Naive thymus-derived CD8-positive, alpha-beta T cell (primary cell): ENCODE measurements at regions not wholly inside any gene's neighbourhood (a gene's known extent, or its start where the extent isn't known, plus 50 kb on each side); places are given as distances from the start of the nearest gene placed in this dataset.

Source experiments
- ATAC-seq, 2 donors: fragments of 150-1000 bp; cut with Tn5 transposase in 1 of 2; sonication (Bioruptor Pico), chemical (Tn5 transposase) in 1 of 2; 1 replicate in 1 of 2; 2 replicates in 1 of 2; pipeline ENCODE4 v1.10.0; 2021; ENCODE audit warnings: mild to moderate bottlenecking in 2 of 2, moderate library complexity in 2 of 2
- POLR2A ChIA-PET: fragments of 350-600 bp; sonication (Branson Sonifier 250); formaldehyde crosslinking; loops from one replicate; lab custom pipeline; 2021; ENCODE audit warnings: antibody characterized with exemption; lab: Charles Lee
- DNase-seq, 10 donors: peaks; one replicate each; pipeline versions ENCODE4 v3.0.0 to v3.0.0-alpha.2; 2020 to 2022
- H3K27ac Mint-ChIP-seq, 10 donors: one replicate each; pipeline ENCODE4 v1.8.0; 2020 to 2022; ENCODE audit warnings: mild to moderate bottlenecking in 10 of 10, mixed read lengths in 10 of 10, moderate library complexity in 4 of 10, inconsistent platforms in 1 of 10
- H3K27me3 Mint-ChIP-seq, 5 donors: one replicate each; pipeline ENCODE4 v1.8.0; 2021 to 2022; ENCODE audit warnings: mixed read lengths in 5 of 5
- H3K36me3 Mint-ChIP-seq, 3 donors: one replicate each; pipeline ENCODE4 v1.8.0; 2020 to 2022; ENCODE audit warnings: mixed read lengths in 3 of 3, mild to moderate bottlenecking in 2 of 3, inconsistent platforms in 1 of 3
- H3K4me1 Mint-ChIP-seq, 4 donors: one replicate each; pipeline ENCODE4 v1.8.0; 2021 to 2022; ENCODE audit warnings: mixed read lengths in 4 of 4
- H3K4me3 Mint-ChIP-seq, 10 donors: one replicate each; pipeline ENCODE4 v1.8.0; 2020 to 2022; ENCODE audit warnings: mild to moderate bottlenecking in 10 of 10, mixed read lengths in 10 of 10, moderate library complexity in 6 of 10, inconsistent platforms in 1 of 10
- H3K9me3 Mint-ChIP-seq, 9 donors: one replicate each; pipeline ENCODE4 v1.8.0; 2020 to 2022; ENCODE audit warnings: mixed read lengths in 9 of 9, mild to moderate bottlenecking in 3 of 9, inconsistent platforms in 1 of 9, moderate library complexity in 1 of 9

DNA sequence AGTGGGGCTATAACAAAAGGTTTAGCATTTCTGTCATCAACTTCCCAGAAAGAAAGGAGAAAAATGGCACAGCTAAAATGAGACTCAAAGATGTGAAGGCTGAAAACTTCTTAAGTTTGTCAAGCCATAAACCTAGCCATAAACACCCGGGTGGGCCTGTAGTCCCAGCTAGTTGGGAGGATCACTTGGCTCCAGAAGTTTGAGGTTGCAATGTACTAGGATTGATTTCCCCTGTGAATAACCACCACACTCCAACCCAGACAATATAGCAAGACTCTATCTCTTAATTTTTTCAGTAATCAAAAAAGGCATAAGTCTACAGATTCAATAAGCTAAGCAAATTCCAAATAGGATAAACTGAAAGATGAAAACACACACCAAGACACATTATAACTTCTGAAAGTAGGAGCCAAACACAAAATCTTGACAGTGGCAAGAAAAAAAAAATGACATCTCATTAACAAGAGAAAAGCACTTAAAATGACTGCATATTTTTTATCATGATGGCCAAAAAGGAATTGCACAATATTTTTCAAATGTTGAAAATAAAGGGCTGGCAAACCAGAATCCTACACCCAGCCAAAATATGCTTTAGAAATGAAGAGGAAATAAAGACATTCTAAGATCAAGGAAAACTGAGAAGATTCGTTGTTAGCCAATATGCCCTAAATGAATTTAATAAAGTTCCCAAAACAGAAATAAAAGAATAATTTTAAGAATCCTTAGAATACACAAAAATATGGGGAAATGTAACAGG is 308.4 kb downstream of the BRINP1 start:
- no peak for ATAC-seq
- POLR2A ChIA-PET: no interaction called here

DNA sequence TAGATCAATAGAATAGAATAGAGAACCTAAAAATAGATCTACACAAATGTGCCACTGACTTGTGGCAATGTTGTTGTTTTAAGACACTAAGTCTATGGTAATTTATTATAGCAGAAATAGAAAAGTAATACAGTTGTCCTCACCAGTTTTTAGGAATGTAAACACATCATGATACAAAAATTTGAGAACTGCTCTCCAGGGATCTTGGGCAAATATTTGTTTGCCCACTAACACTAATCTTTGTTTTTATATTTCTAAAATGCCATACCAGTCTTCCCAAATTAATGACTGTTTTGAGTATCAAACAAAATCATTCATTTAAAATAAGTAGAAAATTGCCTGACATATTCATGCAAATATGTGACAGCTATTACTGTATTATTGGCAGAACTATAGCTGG is 297.6 kb downstream of the BRINP1 start:
- Mint-ChIP-seq H3K27me3 (peaks cover 0 to 8% (median 0%) of the 10 kb centered on the region in 5 donors), H3K27ac (no peak overlapping the region), H3K4me1 (no peaks in the 10 kb centered on the region), H3K9me3 (peaks cover 3 to 21% (median 8%) of the 10 kb centered on the region in 9 donors), H3K4me3 (no peak overlapping the region), H3K36me3 (peaks cover 0 to 7% (median 0%) of the 10 kb centered on the region in 3 donors)
- DNase-seq (no peak), ATAC-seq (no peak)
- POLR2A ChIA-PET: no interaction called here

More for the DNA sequence above, 308.4 kb downstream of the BRINP1 start:
- DNase-seq: no peak
- Mint-ChIP-seq H3K27me3 (no peaks in the 10 kb centered on the region), H3K36me3 (no peaks in the 10 kb centered on the region), H3K9me3 (peaks cover 0 to 16% (median 4%) of the 10 kb centered on the region in 9 donors), H3K27ac (no peak overlapping the region), H3K4me1 (no peaks in the 10 kb centered on the region), H3K4me3 (no peak overlapping the region)

DNA sequence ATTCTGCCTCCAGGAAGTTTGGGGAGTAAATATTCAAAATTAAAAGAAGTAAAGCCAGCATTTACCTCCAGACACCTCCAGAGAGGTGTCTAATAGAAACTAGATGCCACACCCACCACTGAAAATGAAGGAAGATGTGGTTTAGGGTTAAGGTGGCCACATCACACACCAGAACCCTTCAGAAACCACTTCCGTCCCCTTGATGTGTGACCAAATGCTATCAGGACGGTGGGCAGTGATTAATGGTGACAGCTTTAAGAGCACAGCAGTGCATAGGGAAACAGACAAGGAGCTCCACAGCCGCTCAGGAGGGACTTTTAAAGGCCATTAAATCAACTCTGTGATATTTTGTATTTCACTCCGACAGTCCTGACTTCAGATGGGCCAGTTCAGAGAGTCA is 295.2 kb downstream of the BRINP1 start:
- no peak for DNase-seq
- H3K4me3 Mint-ChIP-seq: no peak overlapping the region
- peaks cover 0 to 20% (median 0%) of the 10 kb centered on the region in 5 donors for H3K27me3 Mint-ChIP-seq

DNA sequence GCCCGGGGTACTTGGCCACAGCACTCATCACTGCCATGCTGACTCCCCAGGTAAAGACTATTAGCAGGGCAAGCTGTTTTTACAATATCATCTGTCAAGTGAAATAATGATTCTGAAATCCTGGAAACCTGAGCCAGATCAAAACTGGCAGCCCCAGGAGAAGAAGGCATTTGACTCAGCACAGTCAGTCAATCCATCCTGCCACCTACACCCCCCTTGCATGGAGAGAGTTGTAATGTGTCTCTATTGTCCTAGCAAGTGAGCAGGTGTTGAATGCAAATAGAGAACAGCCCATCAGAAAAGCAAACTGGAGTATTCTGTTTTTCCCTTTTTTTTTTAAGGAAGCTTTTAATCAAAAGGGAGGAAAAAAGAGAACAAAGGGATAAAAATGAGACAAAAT is 291.2 kb downstream of the BRINP1 start:
- H3K4me3 Mint-ChIP-seq: no peak overlapping the region
- peaks cover 0 to 2% (median 0%) of the 10 kb centered on the region in 4 donors for H3K4me1 Mint-ChIP-seq
- POLR2A ChIA-PET: no interaction called here
- ATAC-seq (no peak), DNase-seq (no peak)
- H3K27ac Mint-ChIP-seq: no peak overlapping the region
- peaks cover 0 to 23% (median 5%) of the 10 kb centered on the region in 9 donors for H3K9me3 Mint-ChIP-seq
- no peaks in the 10 kb centered on the region for H3K36me3 Mint-ChIP-seq
- peaks cover 0 to 13% (median 0%) of the 10 kb centered on the region in 5 donors for H3K27me3 Mint-ChIP-seq

More for the DNA sequence above, 295.2 kb downstream of the BRINP1 start:
- no peak for ATAC-seq
- H3K27ac Mint-ChIP-seq: no peak overlapping the region
- H3K4me1 Mint-ChIP-seq: no peaks in the 10 kb centered on the region
- POLR2A ChIA-PET: no interaction called here
- H3K36me3 Mint-ChIP-seq: no peaks in the 10 kb centered on the region
- H3K9me3 Mint-ChIP-seq: peaks cover 0 to 23% (median 7%) of the 10 kb centered on the region in 9 donors

DNA sequence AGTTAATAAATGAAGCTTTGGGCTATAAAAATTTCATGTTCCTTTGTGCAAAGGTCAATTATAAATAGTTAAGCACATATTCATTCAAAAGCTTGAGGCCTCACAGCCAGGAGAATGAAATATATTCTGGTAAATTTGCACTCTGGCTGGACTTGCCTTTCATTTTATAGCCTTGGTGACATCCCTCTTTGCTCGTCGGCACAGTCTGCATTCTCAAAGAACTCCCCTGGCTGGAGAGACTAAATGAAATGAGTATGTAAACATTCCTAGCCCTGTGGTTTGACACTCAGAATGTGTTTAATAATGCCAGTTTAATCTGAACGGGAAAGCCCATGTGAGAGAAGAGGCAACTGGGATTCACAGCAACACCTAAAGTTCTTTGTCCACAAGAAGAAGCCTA is 285.6 kb downstream of the BRINP1 start:
- no peak for DNase-seq
- peaks cover 0 to 2% (median 0%) of the 10 kb centered on the region in 4 donors for H3K4me1 Mint-ChIP-seq
- no peak overlapping the region for H3K27ac Mint-ChIP-seq
- H3K4me3 Mint-ChIP-seq: no peak overlapping the region
- peaks cover 0 to 32% (median 8%) of the 10 kb centered on the region in 9 donors for H3K9me3 Mint-ChIP-seq
- no peak for ATAC-seq
- no peaks in the 10 kb centered on the region for H3K27me3 Mint-ChIP-seq
- POLR2A ChIA-PET: no interaction called here
- H3K36me3 Mint-ChIP-seq: no peaks in the 10 kb centered on the region

DNA sequence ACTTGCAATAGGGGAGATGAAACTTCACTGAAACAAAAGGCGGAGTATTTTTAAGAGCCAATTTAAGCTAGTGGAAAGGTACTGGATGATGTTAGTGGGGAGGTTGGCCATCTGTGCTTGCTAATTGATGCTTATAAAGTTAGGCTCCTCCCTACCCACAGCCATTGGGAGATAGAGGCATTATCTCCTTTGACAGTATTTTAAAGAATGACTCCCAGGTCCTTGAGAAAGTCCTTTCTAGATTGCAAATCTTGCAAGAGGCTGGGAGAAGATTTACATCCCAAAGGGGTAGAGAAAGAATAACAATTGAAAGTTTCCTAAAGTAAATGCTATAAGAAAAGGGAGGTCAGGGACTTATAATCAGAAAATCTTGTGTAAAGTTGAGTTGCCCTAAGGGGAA is 282.6 kb downstream of the BRINP1 start:
- peaks cover 0 to 32% (median 8%) of the 10 kb centered on the region in 9 donors for H3K9me3 Mint-ChIP-seq

DNA sequence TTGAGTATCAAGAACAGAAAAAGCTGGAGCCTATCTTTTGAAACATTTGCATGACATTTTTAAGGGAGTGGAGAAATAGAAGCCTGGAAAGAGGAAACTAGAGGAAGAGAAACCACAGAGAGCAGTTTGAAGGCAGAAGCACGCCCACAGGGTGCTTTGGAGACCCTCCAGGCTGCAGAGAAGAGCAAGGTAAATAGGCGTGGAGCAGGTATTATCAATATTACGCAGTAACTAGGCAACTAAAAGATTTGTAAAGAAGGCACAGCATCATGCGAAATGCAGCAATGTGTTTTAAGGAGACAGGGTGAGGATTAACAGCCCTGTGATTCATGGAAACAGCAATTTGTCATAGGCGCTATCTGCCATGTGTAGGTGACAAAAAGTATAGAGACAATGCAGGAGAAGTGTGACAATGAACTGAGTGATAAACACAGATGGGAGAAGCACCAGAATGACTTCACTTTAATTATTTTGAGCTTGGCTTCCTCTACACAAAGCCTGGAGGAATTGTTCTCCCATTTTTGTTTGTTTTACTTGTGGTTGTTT is 281.2 kb downstream of the BRINP1 start:
- Mint-ChIP-seq H3K27me3 (no peaks in the 10 kb centered on the region), H3K4me3 (no peak overlapping the region), H3K4me1 (no peaks in the 10 kb centered on the region), H3K27ac (no peak overlapping the region), H3K36me3 (no peaks in the 10 kb centered on the region), H3K9me3 (peaks cover 0 to 22% (median 8%) of the 10 kb centered on the region in 9 donors)
- DNase-seq: no peak
- no peak for ATAC-seq
- POLR2A ChIA-PET: no interaction called here

More for the DNA sequence above, 282.6 kb downstream of the BRINP1 start:
- no peaks in the 10 kb centered on the region for H3K36me3 Mint-ChIP-seq
- POLR2A ChIA-PET: no interaction called here
- H3K27ac Mint-ChIP-seq: no peak overlapping the region
- no peak for DNase-seq
- H3K27me3 Mint-ChIP-seq: no peaks in the 10 kb centered on the region
- no peak for ATAC-seq
- H3K4me3 Mint-ChIP-seq: no peak overlapping the region
- H3K4me1 Mint-ChIP-seq: peaks cover 0 to 2% (median 0%) of the 10 kb centered on the region in 4 donors

DNA sequence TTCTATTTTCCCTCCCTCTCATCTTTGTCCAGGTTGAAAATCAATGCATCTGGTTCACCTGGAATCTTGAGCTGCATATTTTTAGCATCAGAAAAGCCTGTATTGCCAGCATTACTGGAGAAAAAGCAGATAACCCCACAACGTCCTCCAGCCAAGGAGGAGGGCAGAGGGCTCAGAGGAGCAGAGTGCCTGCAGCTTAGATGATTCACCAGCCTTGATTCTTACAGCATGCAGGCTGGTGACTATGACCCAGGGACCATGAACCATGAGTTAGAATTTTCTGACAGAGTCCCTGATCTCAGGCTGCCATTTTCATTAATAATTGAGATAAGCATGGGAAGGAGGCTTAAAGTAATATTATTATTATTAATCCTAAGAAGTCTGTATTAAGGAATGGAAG is 278.2 kb downstream of the BRINP1 start:
- H3K36me3 Mint-ChIP-seq: no peaks in the 10 kb centered on the region
- POLR2A ChIA-PET: no interaction called here
- DNase-seq (no peak), ATAC-seq (no peak)
- no peaks in the 10 kb centered on the region for H3K4me1 Mint-ChIP-seq
- no peak overlapping the region for H3K4me3 Mint-ChIP-seq
- no peaks in the 10 kb centered on the region for H3K27me3 Mint-ChIP-seq
- no peak overlapping the region for H3K27ac Mint-ChIP-seq
- H3K9me3 Mint-ChIP-seq: peaks cover 0 to 10% (median 3%) of the 10 kb centered on the region in 9 donors

DNA sequence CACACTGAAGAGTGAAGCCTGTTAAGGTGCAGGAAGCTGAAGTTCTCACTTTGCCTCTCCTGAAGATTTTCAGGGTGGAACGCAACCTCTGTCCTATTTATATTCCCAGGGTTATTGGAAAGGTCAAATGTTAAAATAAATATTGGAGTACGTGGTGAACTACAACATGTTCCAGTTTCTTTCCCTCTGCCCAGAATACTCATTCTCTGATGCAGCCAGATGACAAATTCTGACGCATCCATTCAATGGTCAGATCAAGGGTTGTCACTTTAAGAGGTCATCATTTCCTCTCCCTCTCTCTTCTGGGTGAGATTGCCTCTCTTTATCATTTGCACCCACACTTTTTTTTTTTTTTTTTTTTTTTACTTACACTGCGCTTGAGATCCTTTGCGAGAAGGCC is 277.1 kb downstream of the BRINP1 start:
- H3K27ac Mint-ChIP-seq: no peak overlapping the region
- no peaks in the 10 kb centered on the region for H3K36me3 Mint-ChIP-seq
- H3K9me3 Mint-ChIP-seq: peaks cover 0 to 8% (median 0%) of the 10 kb centered on the region in 9 donors
- H3K4me3 Mint-ChIP-seq: no peak overlapping the region
- H3K27me3 Mint-ChIP-seq: no peaks in the 10 kb centered on the region
- POLR2A ChIA-PET: no interaction called here
- DNase-seq (no peak), ATAC-seq (no peak)
- H3K4me1 Mint-ChIP-seq: no peaks in the 10 kb centered on the region

DNA sequence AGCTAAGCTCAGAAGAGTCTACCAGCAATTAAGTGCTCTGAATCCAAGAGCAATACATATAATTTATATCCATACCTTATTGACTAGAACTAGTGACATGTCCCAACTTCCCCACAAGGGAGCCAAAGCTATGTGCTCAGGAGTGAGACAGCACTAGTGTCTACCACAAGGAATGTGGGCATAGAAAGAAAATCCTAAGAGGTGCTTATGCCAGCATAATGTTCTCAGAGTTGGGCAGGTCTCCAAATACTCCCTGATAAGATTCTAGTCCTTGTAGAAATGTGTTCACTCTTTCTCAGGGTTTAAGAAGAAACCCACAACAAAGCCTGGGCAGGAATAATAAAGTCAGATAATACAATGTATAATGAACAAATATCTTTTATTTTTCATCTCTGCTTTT is 275.1 kb downstream of the BRINP1 start:
- POLR2A ChIA-PET: no interaction called here
- ATAC-seq (no peak), DNase-seq (no peak)
- no peak overlapping the region for H3K27ac Mint-ChIP-seq
- peaks cover 0 to 6% (median 0%) of the 10 kb centered on the region in 9 donors for H3K9me3 Mint-ChIP-seq
- no peak overlapping the region for H3K4me3 Mint-ChIP-seq
- H3K36me3 Mint-ChIP-seq: no peaks in the 10 kb centered on the region
- no peaks in the 10 kb centered on the region for H3K27me3 Mint-ChIP-seq
- no peaks in the 10 kb centered on the region for H3K4me1 Mint-ChIP-seq

DNA sequence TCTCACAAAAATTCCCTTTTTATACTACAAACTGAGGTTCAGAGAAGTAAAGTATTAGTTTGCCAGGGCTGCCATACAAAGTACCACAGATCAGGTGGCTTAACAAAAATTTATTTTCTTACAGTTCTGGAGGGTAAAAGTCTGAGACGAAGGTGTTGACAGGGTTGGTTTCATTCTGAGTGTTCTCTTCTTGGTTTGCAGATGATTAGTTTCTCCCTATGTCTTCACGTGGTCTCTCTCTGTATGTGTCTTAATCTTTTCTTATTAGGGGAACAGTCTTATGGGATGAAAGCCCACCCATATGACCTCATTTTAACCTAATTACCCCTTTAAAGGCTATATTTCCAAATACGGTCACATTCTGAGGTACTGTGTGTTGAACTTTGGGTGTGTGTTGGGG is 274.2 kb downstream of the BRINP1 start:
- H3K36me3 Mint-ChIP-seq: no peaks in the 10 kb centered on the region
- H3K27ac Mint-ChIP-seq: no peak overlapping the region
- no peak overlapping the region for H3K4me3 Mint-ChIP-seq
- no peaks in the 10 kb centered on the region for H3K4me1 Mint-ChIP-seq
- peaks cover 0 to 6% (median 0%) of the 10 kb centered on the region in 9 donors for H3K9me3 Mint-ChIP-seq
- H3K27me3 Mint-ChIP-seq: no peaks in the 10 kb centered on the region
- ATAC-seq: no peak
- DNase-seq: no peak
- POLR2A ChIA-PET: no interaction called here

DNA sequence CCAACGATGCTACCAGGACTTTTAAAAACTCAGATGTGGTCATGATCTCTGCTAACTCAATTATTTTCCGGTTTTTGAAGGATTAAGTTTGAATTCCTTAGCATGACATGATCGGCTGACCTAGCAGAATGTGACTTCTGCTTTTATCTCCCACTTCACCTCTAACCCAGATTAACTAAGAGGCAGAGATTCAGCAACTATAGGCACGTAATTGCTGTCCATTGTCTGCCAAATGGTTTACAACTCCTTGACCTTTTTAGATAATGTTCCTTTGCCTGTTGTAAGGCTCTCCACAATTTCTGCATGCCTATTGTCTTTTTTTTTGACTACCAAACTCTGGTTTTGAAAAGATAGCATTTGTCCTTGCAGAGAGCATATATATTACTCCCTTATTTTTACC is 268.2 kb downstream of the BRINP1 start:
- Mint-ChIP-seq H3K9me3 (peaks cover 0 to 4% (median 0%) of the 10 kb centered on the region in 9 donors), H3K27ac (no peak overlapping the region), H3K36me3 (no peaks in the 10 kb centered on the region), H3K4me1 (no peaks in the 10 kb centered on the region), H3K4me3 (no peak overlapping the region), H3K27me3 (no peaks in the 10 kb centered on the region)
- DNase-seq (no peak), ATAC-seq (no peak)
- POLR2A ChIA-PET: no interaction called here

DNA sequence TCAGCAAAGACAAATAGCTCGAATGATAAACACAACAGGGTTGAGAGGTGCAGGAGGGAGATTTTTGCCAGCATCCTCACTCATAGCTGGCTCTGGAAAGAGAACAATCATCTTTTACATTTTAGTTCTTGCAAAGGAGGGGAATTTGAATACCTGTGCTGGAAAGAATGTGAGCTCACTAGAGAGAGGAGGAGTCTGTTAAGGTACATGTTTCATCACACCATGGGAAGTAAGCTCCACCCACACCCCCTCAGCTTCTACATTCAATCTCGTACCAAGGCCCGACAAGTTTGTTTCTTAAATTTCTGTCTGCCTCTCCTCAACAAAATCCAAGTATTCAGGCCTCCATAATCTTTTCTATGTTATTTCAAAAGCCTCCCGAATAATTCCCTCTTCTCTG is 254.6 kb downstream of the BRINP1 start:
- H3K4me1 Mint-ChIP-seq: no peaks in the 10 kb centered on the region
- H3K9me3 Mint-ChIP-seq: peaks cover 0 to 14% (median 6%) of the 10 kb centered on the region in 9 donors
- POLR2A ChIA-PET: no interaction called here
- H3K27me3 Mint-ChIP-seq: no peaks in the 10 kb centered on the region
- no peak overlapping the region for H3K4me3 Mint-ChIP-seq
- no peak overlapping the region for H3K27ac Mint-ChIP-seq
- no peaks in the 10 kb centered on the region for H3K36me3 Mint-ChIP-seq
- ATAC-seq (no peak), DNase-seq (no peak)
